CD1c-positive myeloid dendritic cell (primary cell): ENCODE measurements at regions not wholly inside any gene's neighbourhood (a gene's known extent, or its start where the extent isn't known, plus 50 kb on each side); places are given as distances from the start of the nearest gene placed in this dataset.

Experiments
- DNase-seq: peaks from one replicate; pipeline ENCODE4 v3.0.0-alpha.2; 2016; ENCODE audit errors: extremely low spot score

GRCh38 chr13:72112216-72112615 lies 245.2 kb upstream of the DACH1 start:
- DNase-seq = no peak

- no peak for DNase-seq
These were observed 242.9 kb upstream of the DACH1 start for GRCh38 chr13:72109863-72110262.

- no peak for DNase-seq
These were observed 237.7 kb upstream of the DACH1 start for GRCh38 chr13:72104656-72105180.

GRCh38 chr13:72101768-72102400 lies 234.9 kb upstream of the DACH1 start:
- no peak for DNase-seq

DNA sequence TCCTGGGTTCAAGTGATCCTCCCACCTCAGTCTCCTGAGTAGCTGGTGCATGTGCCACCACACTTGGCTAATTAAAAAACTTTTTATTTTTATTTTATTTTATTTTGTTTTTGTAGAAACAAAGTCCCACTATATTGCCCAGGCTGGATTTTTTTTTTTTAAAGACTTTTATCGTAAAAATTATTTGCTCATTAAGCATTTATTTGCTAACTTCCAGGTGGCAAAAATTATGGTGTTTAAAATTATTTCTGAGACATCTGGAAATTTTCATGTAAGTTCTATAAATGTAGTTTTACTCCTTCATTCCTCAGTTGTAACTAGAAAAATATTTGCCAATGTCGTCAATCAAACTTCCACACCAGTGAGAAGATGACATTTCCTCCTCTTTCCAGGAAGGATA lies 233.3 kb upstream of the DACH1 start:
- no peak for DNase-seq

- DNase-seq = no peak
These were observed 230.6 kb upstream of the DACH1 start for GRCh38 chr13:72097568-72097967.

- DNase-seq = no peak
These were observed 226.3 kb upstream of the DACH1 start for GRCh38 chr13:72093262-72093661.

GRCh38 chr13:72074663-72075062 lies 207.7 kb upstream of the DACH1 start:
- DNase-seq = no peak

DNA sequence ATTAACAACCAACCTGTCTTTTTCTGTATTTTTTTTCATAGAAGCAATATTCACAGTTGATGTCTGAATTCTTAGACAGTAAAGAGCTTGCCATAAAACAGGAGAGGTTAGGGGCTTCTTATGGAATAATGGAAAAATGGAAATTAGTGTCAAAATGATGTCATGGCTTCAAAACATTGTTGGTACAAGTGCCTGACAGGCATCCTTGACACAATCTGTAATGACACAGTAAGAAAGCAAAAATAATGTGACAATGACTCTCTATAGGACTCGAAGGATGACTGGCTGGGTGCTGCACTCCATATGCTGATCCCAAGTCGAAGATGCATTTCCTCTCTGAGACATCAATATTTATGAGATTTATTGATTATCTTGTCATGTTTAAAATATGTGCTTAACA lies 205.3 kb upstream of the DACH1 start:
- no peak for DNase-seq

DNA sequence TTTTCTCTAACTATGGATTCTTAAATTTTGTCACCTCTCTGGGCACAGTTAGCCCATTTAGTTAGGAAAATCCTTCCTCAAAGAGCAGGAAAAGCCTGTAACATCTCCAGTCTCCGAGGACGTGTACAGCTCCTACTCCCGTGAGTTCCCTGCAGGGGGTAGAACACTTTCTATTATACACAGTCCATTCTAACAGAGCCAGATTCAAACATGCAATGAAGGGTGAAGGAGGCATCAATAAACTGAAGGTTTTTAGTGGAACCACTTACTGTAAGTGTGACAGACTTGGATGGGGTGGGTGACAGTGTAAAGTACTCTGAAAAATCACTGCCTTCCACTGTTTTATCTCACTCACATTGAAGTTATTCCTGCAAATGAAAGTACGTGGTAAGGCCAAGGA lies 204.7 kb upstream of the DACH1 start:
- DNase-seq = no peak

- DNase-seq = no peak
These were observed 195.6 kb upstream of the DACH1 start for GRCh38 chr13:72062566-72062965.

- DNase-seq = no peak
These were observed 194.6 kb upstream of the DACH1 start for GRCh38 chr13:72061613-72062012.

- no peak for DNase-seq
These were observed 183.2 kb upstream of the DACH1 start for GRCh38 chr13:72050251-72050650.

GRCh38 chr13:72043366-72043765 lies 176.4 kb upstream of the DACH1 start:
- no peak for DNase-seq

- no peak for DNase-seq
These were observed 174.2 kb upstream of the DACH1 start for GRCh38 chr13:72041165-72041564.

- DNase-seq = no peak
These were observed 172.1 kb upstream of the DACH1 start for GRCh38 chr13:72039126-72039525.

DNA sequence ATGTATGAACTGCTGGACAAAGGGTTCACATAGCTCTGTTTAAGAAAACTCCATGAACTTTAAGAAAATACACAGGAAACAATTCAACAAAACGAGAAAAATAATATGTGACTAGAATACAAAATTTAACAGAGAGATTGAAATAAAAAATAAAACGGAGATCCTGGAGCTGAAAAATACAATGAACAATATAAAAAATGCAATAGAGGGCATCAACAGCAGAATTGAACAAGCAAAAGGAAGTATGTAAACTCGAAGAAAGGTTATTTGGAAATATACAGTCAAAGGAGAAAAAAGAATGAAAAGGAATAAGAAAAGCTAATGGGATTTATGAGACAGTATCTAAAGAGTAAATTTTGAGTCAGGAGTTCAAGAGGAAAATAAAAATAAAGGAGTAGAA lies 163.0 kb upstream of the DACH1 start:
- DNase-seq = no peak

GRCh38 chr13:72025836-72026235 lies 158.8 kb upstream of the DACH1 start:
- no peak for DNase-seq

DNA sequence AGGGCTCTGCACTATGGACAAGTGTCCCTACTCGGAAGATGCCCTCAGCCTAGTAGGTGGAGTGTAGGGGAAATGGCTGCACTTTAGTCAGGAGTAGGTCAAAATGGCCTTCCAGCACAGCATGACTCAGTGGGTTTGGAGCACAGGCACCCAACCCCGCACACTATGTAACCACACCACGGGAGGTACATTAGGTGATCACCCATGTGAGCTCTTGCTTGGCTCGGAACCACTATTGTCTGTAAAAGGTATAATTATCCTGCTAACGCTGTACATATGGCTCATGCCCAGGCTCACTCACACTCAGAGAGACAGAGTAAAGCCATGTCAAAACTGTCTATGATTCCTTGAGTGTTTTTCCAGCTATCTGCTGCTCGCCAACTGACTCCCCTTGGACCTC lies 156.9 kb upstream of the DACH1 start:
- DNase-seq = no peak

GRCh38 chr13:72005455-72005854 lies 138.5 kb upstream of the DACH1 start:
- DNase-seq = no peak

DNA sequence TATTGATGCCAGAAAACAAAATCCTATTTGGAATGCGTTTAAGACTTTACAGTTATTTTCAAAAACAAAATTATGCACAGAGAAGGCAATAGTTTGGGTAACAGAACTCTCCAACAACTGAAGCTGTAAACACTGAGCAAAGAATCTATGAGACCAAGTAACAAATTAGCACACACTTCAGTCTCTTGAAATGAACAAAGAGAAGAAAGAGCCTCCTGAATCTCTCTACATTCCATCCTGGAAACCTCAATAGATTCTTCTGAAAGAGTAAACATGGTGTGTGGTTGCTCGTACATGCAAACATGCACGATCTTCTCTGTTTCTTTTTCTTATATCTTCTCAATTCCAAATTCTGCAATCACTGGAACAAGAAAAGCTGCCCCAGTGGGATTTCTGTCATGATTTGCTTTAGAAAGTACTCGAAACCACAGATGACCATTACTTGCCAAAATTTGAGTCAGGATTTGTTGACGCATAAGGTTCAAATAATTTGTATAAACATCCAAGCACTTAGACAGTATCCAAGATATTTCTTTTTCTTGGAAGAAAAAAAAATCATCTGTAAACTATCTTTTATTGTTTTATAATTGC lies 137.9 kb upstream of the DACH1 start:
- DNase-seq = no peak

DNA sequence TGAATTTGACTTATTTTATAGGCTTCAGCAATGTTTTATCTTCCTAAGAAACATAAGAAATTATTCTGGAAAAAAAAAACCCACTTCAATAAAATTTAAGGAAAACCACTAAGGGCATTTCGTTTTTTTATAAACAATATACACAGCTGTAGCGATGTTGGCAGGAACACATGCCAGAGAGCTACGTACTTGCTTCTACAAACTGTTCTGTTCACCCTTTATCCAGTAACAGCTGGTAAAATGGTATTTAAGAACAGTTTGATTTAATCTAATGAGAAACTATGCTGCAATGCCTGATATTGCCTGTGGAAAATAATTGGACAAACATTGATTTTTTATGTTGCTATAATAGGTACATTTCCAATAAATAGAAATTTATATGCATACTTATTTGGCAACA lies 137.2 kb upstream of the DACH1 start:
- no peak for DNase-seq

DNA sequence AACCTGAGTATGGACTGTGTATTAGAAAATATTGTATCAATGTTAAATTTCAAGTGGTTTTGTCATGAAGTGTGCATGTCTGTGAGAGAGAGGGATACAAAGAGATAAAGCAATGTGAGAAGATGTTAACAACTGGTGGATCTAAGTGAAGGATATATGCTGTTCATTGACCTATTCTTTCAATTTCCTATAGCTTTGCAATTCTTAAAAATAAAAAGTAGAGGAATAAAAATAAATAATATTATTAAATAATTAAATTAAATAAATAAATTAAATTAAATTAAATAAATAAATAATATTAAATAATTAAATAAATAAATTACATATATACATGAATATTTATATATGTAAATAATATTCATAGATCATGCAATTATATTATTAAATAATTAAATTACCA lies 131.2 kb upstream of the DACH1 start:
- no peak for DNase-seq

DNA sequence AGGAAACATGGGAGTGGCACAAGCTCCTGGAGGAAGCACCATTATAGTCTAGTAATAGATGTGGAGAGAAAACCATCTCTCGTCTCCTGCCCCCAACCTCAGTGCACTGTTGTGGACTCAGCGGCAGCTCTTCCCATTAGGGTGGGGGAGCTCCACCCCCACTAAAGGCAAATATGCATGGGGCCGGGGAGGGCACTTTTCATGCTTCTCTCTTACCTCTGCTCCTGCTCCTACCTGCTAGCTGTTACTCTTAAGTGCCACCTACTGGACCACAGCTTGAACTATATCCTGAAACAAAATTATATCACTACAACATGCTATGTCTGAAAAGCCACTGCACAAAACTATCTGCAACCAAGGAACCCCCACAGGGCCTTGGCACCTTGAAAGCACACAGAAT lies 112.6 kb upstream of the DACH1 start:
- no peak for DNase-seq
